SK-N-DZ (cell line): ENCODE measurements at regions not wholly inside any gene's neighbourhood (a gene's known extent, or its start where the extent isn't known, plus 50 kb on each side); places are given as distances from the start of the nearest gene placed in this dataset.
"Not testable (repeated sequence)": the region's sequence is repeated elsewhere in the genome, so short reads cannot be mapped to it uniquely, and the experiment has no call there.

Experiments
- DNase-seq: peaks from one replicate; pipeline ENCODE4 v3.0.0-alpha.2; 2015; ENCODE audit warnings: low spot score

DNA sequence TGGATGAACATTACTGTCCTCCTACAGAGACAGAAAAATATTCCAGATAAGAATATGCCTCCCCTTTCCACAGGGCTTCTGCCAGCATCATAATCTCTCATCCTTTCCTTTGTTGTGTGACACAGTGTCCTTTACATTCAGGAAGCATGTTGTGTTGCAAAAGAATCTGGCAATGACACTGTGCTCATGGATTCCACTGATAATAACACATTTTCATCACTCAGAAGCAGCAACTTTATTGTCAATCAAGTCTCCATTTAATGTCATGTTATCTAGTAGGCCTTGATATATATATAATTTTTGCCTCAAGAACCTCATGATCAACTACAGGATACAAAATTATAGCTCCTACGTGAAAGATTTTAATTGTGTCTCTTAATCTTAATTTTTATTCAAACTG, 833.9 kb downstream of the FSTL5 start:
- DNase-seq, result no peak

DNA sequence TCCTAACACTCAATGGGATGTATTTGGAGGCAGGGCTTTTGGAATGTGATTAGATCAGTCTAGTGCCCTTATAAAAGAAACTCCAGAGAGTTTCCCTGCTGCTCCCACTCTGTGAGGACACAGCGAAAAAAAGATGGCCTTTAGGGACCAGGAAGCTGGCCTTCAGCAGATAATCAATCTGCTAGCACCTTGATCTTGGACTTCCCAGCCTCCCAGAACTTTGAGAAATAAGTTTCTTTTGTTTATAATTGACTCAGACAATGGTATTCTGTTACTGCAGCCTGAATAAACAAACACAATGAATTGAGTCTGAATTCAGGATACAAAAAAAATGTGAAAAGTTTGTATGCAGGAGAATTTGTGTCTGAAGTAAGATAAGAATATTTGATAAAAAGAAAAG, 842.1 kb downstream of the FSTL5 start:
- DNase-seq, result no peak

DNA sequence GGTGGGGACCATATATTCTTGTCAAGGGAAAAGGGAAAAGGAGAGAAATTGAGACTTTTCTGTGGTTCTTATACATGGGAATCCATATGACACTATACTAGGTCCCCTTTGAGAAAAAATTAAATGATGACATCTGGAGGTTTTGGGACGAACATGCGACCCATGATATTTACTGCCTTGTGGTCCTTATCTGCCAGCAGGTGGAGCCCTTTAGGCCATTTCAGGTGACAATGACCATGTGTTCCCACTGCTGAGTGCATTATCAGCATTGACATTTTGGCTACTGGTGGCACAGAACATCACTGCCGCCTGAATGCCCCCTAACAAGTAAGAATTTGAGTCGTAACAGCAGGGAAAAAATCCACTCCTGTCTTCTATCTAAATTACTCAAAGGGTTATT, 843.4 kb downstream of the FSTL5 start:
- peak; percentile 42 for DNase-seq

GRCh38 chr4:161317000-161317399, 846.8 kb downstream of the FSTL5 start:
- no peak for DNase-seq

DNA sequence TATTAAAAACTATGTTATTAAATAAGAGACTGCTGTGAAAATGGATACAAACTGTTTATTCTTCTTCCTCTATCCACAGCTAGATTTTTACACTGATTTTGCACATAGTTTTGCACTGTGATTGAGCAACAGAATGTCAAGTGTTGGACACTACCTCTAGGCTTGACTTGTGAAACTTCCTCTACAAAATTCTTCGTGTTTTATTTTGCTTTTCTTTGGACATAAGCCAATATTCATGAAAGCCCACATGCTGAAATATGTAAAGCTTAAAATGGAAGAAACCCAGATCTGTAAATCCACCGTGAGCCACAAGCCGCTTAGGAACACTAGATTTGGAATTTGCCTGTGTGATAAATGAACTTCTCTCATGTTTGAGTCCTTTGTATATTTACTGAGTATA, 849.4 kb downstream of the FSTL5 start:
- DNase-seq, result no peak

GRCh38 chr4:161303551-161303950, 860.2 kb downstream of the FSTL5 start:
- no peak for DNase-seq

- no peak for DNase-seq
Observed at GRCh38 chr4:161291222-161291621, 872.6 kb downstream of the FSTL5 start.

DNA sequence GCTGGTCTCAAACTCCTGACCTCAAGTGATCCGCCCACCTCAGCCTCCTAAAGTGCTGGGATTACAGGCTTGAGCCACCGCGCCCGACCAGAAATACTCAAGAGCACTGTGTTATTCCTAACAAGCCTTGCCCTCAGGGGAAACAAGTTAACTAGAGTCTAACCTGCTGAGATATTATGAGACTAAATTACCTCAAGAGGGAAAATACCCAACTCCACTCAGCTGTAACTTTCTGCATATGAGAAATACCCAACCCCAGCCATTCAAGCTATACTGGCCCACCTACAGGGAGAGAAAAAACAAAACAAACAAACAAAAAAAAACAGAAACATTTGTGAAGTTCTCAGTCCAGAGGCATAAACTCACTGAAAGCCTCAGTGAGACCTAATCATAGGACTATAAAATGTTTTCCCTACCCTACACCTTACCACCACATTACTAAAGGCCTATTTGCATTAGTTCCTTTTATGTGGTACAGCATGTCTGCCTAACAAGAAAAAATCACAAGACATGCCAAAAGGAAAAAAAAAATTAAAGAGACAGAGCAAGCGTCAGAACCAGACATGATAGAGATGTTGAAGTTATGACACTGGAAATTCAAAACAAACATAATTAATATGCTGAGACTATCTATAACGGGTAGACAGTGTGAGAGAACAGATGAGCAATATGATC, 876.0 kb downstream of the FSTL5 start:
- DNase-seq, result no peak

DNA sequence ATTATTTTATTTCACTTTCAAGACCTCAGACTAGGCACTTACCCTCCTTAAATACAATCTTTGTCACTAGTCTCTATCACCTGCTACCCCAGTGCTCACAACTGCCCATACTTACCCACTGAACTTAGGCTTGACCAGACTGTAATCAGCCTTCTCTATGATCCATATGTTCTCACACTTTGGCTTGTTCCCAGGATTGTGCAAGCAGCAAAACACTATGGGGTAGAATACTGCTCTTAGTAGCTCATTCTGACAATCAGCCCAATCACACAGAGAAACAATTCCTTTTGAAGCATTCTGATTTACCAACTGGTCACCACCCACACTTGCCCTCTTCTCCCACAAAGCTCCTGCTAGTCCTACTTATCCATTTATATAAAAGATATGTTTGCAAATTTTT, 878.3 kb downstream of the FSTL5 start:
- DNase-seq, result no peak

DNA sequence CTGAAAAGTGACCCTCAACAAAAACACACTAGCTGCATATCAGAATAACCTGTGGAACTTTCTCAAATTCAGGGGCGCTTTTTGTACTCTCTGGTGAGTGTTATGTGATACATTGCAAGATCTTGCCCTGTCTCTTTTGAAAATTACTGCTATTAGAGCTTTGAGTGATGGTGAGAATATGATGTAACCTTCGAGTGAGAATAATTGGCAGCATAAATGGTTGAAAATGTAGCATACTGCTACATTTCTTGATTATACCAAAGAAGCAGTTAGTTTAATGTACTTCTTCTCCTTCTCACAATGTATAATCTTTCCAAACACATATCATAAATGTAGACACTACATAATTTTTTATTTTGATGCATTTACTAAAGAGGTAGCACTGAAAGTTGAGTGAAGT, 882.9 kb downstream of the FSTL5 start:
- no peak for DNase-seq

- DNase-seq, result no peak
Observed at GRCh38 chr4:161279095-161279494, 884.7 kb downstream of the FSTL5 start.

- not testable (repeated sequence) for DNase-seq
Observed at GRCh38 chr4:161277150-161277787, 886.5 kb downstream of the FSTL5 start.

- DNase-seq, result no peak
Observed at GRCh38 chr4:161273607-161274006, 890.2 kb downstream of the FSTL5 start.

DNA sequence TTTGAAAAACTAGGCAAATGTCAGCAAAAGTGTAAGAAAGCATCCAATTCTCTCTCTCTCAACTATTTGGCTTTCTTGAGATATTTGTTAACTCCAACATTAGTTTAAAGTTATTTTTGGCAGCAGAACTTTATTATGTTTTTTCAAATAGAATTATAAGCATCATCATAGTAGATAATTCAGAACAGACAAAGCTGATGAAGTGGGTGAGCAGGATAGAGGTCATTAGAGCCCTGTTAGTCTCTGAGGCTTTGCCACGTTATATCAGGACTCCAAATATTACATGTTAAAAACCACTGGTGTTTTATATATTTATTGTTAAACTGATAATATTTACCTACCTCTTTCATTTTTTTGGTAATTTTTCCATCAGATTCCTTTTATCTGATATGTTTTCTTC, 903.0 kb downstream of the FSTL5 start:
- no peak for DNase-seq

GRCh38 chr4:161256716-161257115, 907.1 kb downstream of the FSTL5 start:
- DNase-seq, result peak; percentile 26

DNA sequence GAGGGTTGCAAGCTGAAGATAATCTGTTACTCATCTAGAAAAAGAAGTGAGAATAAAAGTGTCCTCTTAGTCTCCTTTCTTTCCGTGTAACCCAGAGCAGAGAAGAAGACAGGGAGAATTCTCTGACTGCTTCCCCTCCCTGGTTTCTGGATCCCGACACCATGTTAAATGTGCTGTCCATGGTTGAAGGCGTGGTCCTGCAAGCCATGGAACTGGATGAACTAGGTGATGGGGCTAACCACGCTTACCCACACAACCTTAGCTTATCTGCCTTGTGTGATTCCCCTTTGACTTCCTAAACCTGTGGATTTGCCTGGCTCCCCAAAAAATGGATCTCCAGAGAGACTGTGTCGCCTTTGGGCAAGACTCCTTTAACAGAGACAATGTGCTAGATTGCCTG, 907.6 kb downstream of the FSTL5 start:
- no peak for DNase-seq

GRCh38 chr4:161254375-161254774, 909.4 kb downstream of the FSTL5 start:
- no peak for DNase-seq

DNA sequence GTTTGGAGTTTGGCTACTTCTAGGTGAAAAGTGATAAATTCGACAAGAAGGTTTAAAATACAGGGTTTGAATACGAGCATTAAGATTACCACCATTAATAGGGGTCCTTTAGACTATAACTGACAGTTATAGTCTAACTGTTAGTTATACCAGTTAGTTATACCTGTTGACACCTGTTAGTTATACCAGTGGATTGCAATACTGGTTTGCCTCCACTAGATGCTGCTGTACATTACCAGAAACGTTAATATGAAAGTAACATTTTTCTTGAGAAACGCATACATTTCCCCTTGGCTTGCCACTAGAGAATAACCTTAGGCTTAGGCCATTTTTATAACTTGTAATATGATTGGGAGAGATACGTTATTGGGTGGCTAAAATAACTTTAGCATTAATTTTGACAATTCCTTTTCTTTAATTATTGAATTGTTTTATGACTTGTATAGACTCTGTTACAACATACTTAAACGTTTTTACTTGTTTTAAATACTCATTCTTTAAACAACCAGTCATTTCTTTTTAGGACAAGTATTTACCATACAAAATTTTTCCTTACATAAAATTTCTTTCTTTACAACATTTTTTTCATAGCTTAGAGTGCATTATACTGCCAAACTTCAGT, 911.2 kb downstream of the FSTL5 start:
- peak; percentile 37 for DNase-seq

- DNase-seq, result no peak
Observed at GRCh38 chr4:161249779-161250440, 913.9 kb downstream of the FSTL5 start.

- DNase-seq, result no peak
Observed at GRCh38 chr4:161248880-161249279, 914.9 kb downstream of the FSTL5 start.

GRCh38 chr4:161247831-161248230, 916.0 kb downstream of the FSTL5 start:
- no peak for DNase-seq

DNA sequence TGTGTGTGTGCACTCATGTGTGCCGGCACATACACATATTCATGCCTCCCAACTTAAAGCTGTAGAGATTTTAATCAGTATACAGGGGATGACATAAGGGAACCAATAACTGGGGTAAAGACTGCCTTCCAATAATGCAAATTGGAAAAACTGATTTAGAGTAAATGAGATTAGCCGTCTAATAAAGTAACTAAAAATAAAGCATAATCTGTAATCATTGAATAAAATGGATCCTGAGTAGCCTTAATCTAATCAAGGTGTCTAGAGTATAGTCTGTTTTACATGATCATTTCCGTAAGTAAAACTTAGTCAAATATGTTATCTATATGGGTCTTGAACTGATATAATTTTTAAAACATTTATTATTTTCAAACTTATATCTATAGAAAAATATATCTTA, 925.8 kb downstream of the FSTL5 start:
- DNase-seq, result peak; percentile 40

DNA sequence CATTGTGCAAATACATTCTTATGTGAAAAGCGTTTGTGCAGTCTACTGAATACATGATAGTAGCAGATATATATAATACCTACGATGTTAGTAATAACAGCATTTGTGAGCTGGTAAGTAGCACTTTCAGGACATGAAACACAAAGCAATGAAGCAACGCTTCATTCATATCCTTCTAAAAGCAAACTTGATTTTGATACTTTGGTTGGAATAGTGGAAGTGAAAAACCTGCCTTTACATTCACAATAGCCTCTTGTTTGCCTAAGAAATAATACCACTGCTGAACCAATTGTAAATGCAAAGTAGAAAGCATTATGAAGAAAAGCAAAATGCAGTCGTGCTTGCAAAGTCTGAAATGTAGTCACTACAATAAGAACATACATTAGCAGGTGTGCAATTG, 926.3 kb downstream of the FSTL5 start:
- no peak for DNase-seq
